ENCODE measurements at regions not wholly inside any gene's neighbourhood (a gene's known extent, or its start where the extent isn't known, plus 50 kb on each side); places are given as distances from the start of the nearest gene placed in this dataset.
A peak's percentile ranks its signal among the peaks of the same experiment; 100 is the strongest.

GRCh38 chr13:73877399-73877798 lies 256.8 kb downstream of the KLF12 start:
- ChIA-PET POLR2A (no interaction called here), CTCF (no interaction called here)
- no peak for DNase-seq
- no peak overlapping the region for H3K27ac Mint-ChIP-seq
- no peak overlapping the region for H3K4me3 Mint-ChIP-seq
- peaks cover 3% of the 10 kb centered on the region for H3K4me1 Mint-ChIP-seq
- no peaks in the 10 kb centered on the region for H3K27me3 Mint-ChIP-seq
- peaks cover 5% of the 10 kb centered on the region for H3K9me3 Mint-ChIP-seq
- H3K36me3 Mint-ChIP-seq (ENCODE audit: low read depth) = peaks cover 16% of the 10 kb centered on the region

DNA sequence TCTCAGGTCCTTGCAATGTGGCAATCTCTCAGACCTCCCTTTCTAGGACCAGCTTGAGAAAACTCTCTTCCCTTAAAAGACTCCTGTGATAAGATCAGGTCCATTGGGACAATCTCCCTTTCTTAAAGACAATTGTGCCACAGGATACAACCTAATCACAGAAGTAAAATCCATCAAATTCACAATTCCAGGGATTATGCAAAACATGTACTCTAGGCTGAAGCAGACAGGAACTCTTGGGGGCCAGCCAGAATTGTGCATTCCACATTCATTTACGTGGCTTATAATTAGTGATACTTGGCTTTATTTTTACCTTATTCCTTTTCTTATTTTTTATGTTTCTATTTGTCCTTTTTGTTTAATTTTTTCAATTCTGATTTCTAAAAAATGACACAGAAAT lies 257.9 kb downstream of the KLF12 start:
- Mint-ChIP-seq H3K4me1 (peaks cover 5% of the 10 kb centered on the region), H3K27ac (no peak overlapping the region), H3K27me3 (no peaks in the 10 kb centered on the region), H3K9me3 (peaks cover 5% of the 10 kb centered on the region), H3K4me3 (no peak overlapping the region), H3K36me3 (ENCODE audit: low read depth) (peaks cover 16% of the 10 kb centered on the region)
- DNase-seq = no peak
- POLR2A ChIA-PET = no interaction called here
- CTCF ChIA-PET = no interaction called here

GRCh38 chr13:73873940-73874830 lies 260.0 kb downstream of the KLF12 start:
- CTCF ChIA-PET = no interaction called here

DNA sequence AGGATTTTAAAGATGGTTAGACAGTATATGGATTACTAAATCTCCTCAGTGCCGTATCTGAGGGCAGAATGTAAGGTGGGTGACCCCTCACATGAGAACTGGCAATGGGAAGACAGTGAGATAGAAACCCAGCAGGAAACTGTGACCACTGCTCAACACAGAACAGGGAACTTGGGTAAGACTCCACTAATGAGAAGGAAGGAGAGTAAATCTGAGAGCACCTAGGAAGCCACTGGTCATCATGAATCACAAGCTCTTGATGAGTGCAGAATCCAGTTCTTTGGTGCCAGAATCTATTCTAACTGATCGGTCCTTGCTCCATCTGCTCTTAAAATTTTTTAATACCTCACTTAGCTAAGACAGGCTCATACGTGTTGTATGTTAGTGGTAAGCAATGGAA lies 261.8 kb downstream of the KLF12 start:
- H3K9me3 Mint-ChIP-seq = no peaks in the 10 kb centered on the region
- H3K27ac Mint-ChIP-seq = no peak overlapping the region
- no peaks in the 10 kb centered on the region for H3K36me3 Mint-ChIP-seq (ENCODE audit: low read depth)
- no peaks in the 10 kb centered on the region for H3K27me3 Mint-ChIP-seq
- CTCF ChIA-PET = interaction anchor here (1.0 kb wide), 1 partner anchor 414 kb away, joined by 3 read pairs; no protein-coding TSS in a partner anchor
- POLR2A ChIA-PET = interaction anchor here (0.7 kb wide), 1 partner anchor 137 kb away, joined by 3 read pairs; no protein-coding TSS in a partner anchor
- H3K4me3 Mint-ChIP-seq = no peak overlapping the region
- DNase-seq = no peak
- H3K4me1 Mint-ChIP-seq = peaks cover 10% of the 10 kb centered on the region

More at GRCh38 chr13:73873940-73874830, 260.0 kb downstream of the KLF12 start:
- no peak overlapping the region for H3K4me3 Mint-ChIP-seq
- H3K27ac Mint-ChIP-seq = no peak overlapping the region
- H3K27me3 Mint-ChIP-seq = no peaks in the 10 kb centered on the region
- peaks cover 13% of the 10 kb centered on the region for H3K4me1 Mint-ChIP-seq
- DNase-seq = no peak
- POLR2A ChIA-PET = interaction anchor here (0.5 kb wide), 1 partner anchor 1650 kb away, joined by 3 read pairs; no protein-coding TSS in a partner anchor
- peaks cover 5% of the 10 kb centered on the region for H3K9me3 Mint-ChIP-seq
- peaks cover 8% of the 10 kb centered on the region for H3K36me3 Mint-ChIP-seq (ENCODE audit: low read depth)

DNA sequence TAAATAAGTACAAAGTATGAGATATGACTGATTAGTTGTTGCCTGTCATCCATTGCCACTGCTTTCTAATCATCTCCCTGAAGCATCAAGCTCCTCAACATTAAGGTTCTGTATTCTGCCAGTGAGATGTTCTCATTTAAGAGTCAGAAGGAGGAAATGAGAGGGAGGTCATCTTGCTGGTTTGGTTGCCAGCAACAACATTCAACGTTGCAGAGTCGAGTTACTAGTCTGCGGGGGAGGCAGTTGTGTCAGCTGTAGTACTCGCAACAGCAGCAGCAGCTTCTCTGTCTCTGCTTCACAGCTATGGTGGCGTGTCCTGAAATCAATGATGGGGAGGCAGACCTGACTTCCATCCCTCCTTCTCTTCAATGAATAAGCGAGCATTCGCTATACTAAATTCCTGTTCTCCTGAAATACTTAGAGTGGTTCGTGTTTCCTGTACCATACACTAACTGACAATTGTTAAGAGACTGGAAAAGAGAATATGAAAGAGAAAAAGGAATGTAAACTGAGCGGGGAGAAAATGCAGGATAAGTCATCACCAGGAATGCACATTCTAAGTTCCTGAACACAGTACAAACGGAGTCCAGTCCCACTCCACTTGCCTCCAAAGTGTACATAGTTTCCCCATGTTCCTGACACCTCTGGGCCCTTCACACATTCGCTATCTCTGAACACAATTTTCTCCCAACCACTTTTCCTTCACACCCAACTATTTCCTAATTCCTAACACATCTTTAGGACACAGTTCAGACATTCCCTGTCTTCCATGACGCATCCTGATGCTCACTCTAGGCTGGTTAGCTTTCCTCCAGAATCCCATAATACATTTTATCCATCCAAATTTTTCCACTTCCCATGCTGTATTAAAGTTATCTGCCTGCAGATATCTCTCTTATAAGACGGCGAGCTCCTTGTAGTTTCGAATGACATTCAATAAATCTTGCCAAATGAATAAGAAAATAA lies 263.0 kb downstream of the KLF12 start:
- H3K27ac Mint-ChIP-seq = no peak overlapping the region
- no peak for DNase-seq
- no peak overlapping the region for H3K4me3 Mint-ChIP-seq
- H3K4me1 Mint-ChIP-seq = peaks cover 11% of the 10 kb centered on the region
- H3K36me3 Mint-ChIP-seq (ENCODE audit: low read depth) = peaks cover 2% of the 10 kb centered on the region
- no peaks in the 10 kb centered on the region for H3K9me3 Mint-ChIP-seq
- ChIA-PET CTCF (no interaction called here), POLR2A (no interaction called here)
- H3K27me3 Mint-ChIP-seq = no peaks in the 10 kb centered on the region

- Mint-ChIP-seq H3K27me3 (no peaks in the 10 kb centered on the region), H3K4me1 (peaks cover 18% of the 10 kb centered on the region), H3K4me3 (no peak overlapping the region), H3K27ac (no peak overlapping the region), H3K36me3 (ENCODE audit: low read depth) (peaks cover 5% of the 10 kb centered on the region), H3K9me3 (no peaks in the 10 kb centered on the region)
- DNase-seq = no peak
- POLR2A ChIA-PET = no interaction called here
- CTCF ChIA-PET = no interaction called here
Observed at GRCh38 chr13:73870036-73870741, 264.0 kb downstream of the KLF12 start.

DNA sequence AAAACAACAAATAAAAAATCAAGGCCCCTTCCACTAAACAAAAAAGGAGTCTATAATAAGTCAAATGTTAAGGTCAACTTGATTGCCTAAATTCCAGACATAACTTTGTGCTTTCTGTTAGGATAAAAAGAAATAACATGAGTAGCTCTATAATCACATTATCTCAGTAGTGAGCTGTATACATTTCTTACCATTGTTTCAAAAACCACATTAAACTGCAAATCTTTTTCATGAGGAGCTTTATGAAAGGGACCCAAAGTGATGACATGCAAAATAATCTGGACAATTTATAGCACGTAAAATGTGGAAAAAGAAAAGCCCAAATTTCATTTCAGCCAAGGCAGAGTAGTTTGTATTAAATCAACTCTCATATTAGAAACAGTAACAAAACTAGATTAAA lies 269.2 kb downstream of the KLF12 start:
- Mint-ChIP-seq H3K9me3 (no peaks in the 10 kb centered on the region), H3K4me1 (peaks cover 23% of the 10 kb centered on the region), H3K36me3 (ENCODE audit: low read depth) (peaks cover 7% of the 10 kb centered on the region), H3K27ac (no peak overlapping the region), H3K4me3 (no peak overlapping the region), H3K27me3 (no peaks in the 10 kb centered on the region)
- no peak for DNase-seq
- CTCF ChIA-PET = no interaction called here
- POLR2A ChIA-PET = no interaction called here

DNA sequence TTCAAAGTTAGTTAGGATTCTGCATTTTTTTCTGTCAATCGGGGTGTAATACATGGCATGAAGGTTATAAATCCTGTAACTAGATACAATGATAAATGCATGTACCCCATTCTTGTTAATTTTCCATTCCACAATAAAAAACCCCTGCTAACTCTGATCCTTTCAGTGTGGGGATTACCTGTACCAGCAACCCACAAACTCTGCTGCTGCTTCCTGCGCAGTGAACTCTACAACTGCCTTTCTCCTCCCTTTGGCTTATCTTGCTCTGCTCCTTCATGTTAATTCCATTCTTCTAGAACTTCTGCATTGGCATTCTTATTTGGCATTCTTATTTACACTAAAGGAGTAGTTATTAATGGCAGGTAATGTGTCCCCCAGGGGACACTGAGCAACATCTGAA lies 273.1 kb downstream of the KLF12 start:
- no peak overlapping the region for H3K4me3 Mint-ChIP-seq
- H3K27me3 Mint-ChIP-seq = no peaks in the 10 kb centered on the region
- no peaks in the 10 kb centered on the region for H3K9me3 Mint-ChIP-seq
- peaks cover 32% of the 10 kb centered on the region for H3K4me1 Mint-ChIP-seq
- H3K27ac Mint-ChIP-seq = no peak overlapping the region
- CTCF ChIA-PET = no interaction called here
- POLR2A ChIA-PET = no interaction called here
- peaks cover 10% of the 10 kb centered on the region for H3K36me3 Mint-ChIP-seq (ENCODE audit: low read depth)
- DNase-seq = no peak

GRCh38 chr13:73860501-73860900 lies 273.7 kb downstream of the KLF12 start:
- no peak for DNase-seq
- peaks cover 8% of the 10 kb centered on the region for H3K36me3 Mint-ChIP-seq (ENCODE audit: low read depth)
- ChIA-PET POLR2A (interaction anchor here (1.0 to 1.6 kb wide), 4 partner anchors 275 to 427 kb away, joined by 3 to 6 read pairs (median 4); no protein-coding TSS in a partner anchor), CTCF (interaction anchor here (1.1 to 1.5 kb wide), 2 partner anchors 12 to 427 kb away, joined by 4 read pairs; no protein-coding TSS in a partner anchor)
- no peaks in the 10 kb centered on the region for H3K9me3 Mint-ChIP-seq
- peaks cover 28% of the 10 kb centered on the region for H3K4me1 Mint-ChIP-seq
- H3K27ac Mint-ChIP-seq = no peak overlapping the region
- H3K27me3 Mint-ChIP-seq = no peaks in the 10 kb centered on the region
- no peak overlapping the region for H3K4me3 Mint-ChIP-seq

GRCh38 chr13:73859841-73860240 lies 274.4 kb downstream of the KLF12 start:
- DNase-seq = no peak
- Mint-ChIP-seq H3K36me3 (ENCODE audit: low read depth) (peaks cover 12% of the 10 kb centered on the region), H3K27ac (peak overlapping the region; percentile 60), H3K4me1 (peaks cover 23% of the 10 kb centered on the region), H3K9me3 (no peaks in the 10 kb centered on the region), H3K4me3 (peak overlapping the region; percentile 28), H3K27me3 (no peaks in the 10 kb centered on the region)
- ChIA-PET POLR2A (interaction anchor here (0.9 to 1.6 kb wide), 5 partner anchors 270 to 428 kb away, joined by 3 to 6 read pairs (median 3); no protein-coding TSS in a partner anchor), CTCF (interaction anchor here (1.1 to 1.5 kb wide), 2 partner anchors 11 to 427 kb away, joined by 4 read pairs; no protein-coding TSS in a partner anchor)

DNA sequence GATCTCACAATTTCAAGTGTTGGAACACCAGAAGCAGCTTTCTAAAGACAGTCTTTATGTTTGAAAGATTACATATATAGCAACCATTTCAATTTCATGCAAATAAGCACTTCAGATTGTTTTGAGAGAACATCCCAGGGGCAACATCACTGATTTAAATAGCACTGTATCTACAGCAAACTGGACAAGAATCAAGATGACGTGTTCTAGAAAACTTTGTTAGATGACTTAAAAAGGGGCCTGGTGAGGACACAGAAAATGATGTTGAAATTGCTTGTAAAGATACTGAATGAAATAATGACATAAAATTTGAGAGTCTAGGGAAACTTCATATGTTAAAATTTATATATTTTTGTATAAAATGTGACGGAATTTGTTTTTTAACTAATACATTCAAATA lies 277.1 kb downstream of the KLF12 start:
- Mint-ChIP-seq H3K27me3 (no peaks in the 10 kb centered on the region), H3K9me3 (no peaks in the 10 kb centered on the region), H3K4me1 (peaks cover 23% of the 10 kb centered on the region), H3K36me3 (ENCODE audit: low read depth) (peaks cover 14% of the 10 kb centered on the region), H3K4me3 (no peak overlapping the region), H3K27ac (no peak overlapping the region)
- ChIA-PET POLR2A (no interaction called here), CTCF (no interaction called here)
- no peak for DNase-seq

- peaks cover 7% of the 10 kb centered on the region for H3K4me1 Mint-ChIP-seq
- POLR2A ChIA-PET = no interaction called here
- H3K27me3 Mint-ChIP-seq = no peaks in the 10 kb centered on the region
- H3K4me3 Mint-ChIP-seq = no peak overlapping the region
- H3K9me3 Mint-ChIP-seq = no peaks in the 10 kb centered on the region
- no peak for DNase-seq
- H3K36me3 Mint-ChIP-seq (ENCODE audit: low read depth) = peaks cover 10% of the 10 kb centered on the region
- CTCF ChIA-PET = interaction anchor here (2.6 kb wide), 1 partner anchor 436 kb away, joined by 13 read pairs; no protein-coding TSS in a partner anchor
- H3K27ac Mint-ChIP-seq = no peak overlapping the region
Observed at GRCh38 chr13:73851104-73851503, 283.1 kb downstream of the KLF12 start.
